ENCODE measurements at regions not wholly inside any gene's neighbourhood (a gene's known extent, or its start where the extent isn't known, plus 50 kb on each side); places are given as distances from the start of the nearest gene placed in this dataset.

GRCh38 chr14:38847161-38847560, 255.9 kb downstream of the SEC23A start:
- DNase-seq (ENCODE audit: low read depth) = no peak

- no peak for DNase-seq (ENCODE audit: low read depth)
Observed at GRCh38 chr14:38839694-38840365, 263.2 kb downstream of the SEC23A start.

GRCh38 chr14:38838979-38839323, 264.1 kb downstream of the SEC23A start:
- DNase-seq (ENCODE audit: low read depth) = no peak

- no peak for DNase-seq (ENCODE audit: low read depth)
Observed at GRCh38 chr14:38838049-38838978, 264.7 kb downstream of the SEC23A start.

DNA sequence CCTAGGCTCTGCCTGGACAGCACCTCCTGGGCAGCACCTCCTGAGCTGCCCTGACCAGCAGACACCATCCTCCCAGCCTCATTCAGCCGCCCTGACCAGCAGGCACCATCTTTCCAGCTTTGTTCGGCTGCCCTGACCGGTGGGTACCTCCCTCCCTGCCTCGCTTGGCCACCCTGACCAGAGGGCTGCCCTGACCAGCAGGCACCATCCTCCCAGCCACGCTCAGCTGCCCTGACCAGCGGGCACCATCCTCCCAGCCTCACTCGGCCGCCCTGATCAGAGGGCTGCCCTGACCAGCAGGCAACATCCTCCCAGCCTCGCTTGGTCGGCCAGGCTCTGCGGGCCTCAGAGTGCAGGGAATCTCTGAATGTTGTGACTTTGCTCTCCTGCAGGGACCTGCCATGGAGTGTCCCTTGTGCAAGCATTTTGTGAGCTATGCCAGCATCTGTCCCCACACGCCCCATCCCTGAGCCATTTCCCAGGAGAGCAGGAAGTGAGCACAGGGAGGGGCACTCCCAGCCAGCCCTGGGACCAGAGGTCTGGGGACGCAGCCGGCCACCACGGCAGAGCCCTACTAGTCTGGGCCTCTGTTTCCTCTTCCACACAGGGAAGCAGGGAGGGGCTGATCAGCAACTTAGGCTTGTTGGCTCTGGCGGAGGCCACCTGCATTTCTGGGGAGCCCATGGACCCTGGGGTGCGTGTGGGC, 265.5 kb downstream of the SEC23A start:
- DNase-seq (ENCODE audit: low read depth) = no peak

DNA sequence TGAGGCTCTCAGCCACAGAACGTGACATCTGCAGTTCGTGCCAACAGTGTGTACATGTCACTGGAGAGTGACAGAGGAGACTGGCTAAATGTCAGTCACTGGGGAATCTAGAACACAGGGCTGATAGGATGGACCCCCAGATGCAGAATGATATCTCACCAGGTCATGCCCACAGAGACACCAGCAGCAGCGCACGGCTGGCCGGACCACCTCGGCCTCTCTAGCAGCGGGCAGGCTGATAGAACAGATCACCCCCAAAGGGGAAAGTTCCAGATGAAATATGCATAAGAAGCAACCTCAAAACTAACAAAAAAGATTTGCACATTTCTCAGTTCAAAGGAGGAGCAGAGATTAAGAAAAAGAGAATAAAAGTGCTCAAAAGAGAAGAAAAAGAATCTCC, 266.5 kb downstream of the SEC23A start:
- DNase-seq (ENCODE audit: low read depth) = no peak

DNA sequence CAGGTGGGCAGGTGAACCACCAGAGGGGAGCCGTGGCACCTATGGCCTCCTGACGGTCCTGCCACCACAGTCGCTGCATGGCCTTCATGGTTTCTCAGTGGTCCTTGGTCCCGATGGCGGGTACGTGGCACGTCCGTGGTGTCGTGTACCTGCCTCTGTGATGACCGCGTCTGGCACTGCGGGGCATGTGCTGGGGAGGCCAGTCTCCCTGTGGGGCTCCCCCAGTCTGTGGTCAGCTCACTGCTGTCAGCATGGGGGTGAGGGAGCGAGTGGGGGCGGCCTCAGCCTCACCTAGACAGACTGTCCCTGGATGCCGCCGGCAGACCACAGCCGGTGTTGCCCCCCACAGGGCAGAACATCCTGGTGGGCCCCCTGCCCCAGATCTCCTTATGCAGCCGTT, 267.2 kb downstream of the SEC23A start:
- DNase-seq (ENCODE audit: low read depth) = no peak

DNA sequence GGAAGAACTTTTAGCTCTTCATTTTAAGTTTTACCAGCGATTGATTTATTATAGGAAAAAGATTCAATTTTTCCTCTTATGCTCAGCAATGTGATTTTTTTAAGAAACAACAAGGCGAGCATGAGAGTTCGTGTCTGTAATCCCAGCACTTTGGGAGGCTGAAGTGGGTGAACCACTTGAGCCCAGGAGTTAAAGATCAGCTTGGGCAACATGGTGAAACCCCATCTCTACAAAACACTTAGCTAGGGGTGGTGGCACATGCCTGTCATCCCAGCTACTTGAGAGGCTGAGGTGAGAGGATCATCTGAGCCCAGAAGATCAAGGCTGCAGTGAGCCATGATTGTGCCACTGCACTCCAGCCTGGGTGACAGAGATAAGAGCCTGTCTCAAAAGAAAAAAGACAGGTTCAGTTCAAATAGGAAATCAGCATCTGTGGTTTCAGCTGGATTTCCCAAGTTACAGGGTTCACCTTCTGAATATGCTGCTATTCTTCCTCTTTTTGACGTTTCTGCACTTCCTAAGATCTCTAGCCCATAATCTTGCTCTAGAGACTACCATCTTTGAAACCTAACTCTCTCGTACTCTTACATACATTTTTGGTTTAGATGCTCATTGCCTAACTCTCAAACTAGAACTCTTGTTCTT, 274.7 kb downstream of the SEC23A start:
- no peak for DNase-seq (ENCODE audit: low read depth)

DNA sequence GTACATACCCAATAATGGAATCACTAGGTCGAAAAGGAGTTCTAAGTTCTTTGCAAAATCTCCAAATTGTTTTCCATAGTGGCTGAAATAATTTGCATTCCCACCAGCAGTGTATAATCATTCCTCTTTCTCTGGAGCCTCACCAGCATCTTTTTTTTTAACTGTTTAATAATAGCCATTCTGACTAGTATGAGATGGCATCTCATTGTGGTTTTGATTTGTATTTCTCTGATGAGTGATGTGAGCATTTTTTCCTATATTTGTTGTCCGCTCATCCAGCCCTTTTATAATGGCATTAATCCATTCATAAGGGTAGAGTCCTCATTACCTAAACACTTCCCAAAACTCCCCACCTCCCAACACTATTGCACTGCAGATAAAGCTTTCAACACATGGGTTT, 278.3 kb downstream of the SEC23A start:
- DNase-seq (ENCODE audit: low read depth) = no peak

GRCh38 chr14:38818555-38818954, 284.5 kb downstream of the SEC23A start:
- DNase-seq (ENCODE audit: low read depth) = no peak

- no peak for DNase-seq (ENCODE audit: low read depth)
Observed at GRCh38 chr14:38808734-38809455, 294.1 kb downstream of the SEC23A start.

GRCh38 chr14:38799671-38800070, 303.4 kb downstream of the SEC23A start:
- DNase-seq (ENCODE audit: low read depth) = no peak

DNA sequence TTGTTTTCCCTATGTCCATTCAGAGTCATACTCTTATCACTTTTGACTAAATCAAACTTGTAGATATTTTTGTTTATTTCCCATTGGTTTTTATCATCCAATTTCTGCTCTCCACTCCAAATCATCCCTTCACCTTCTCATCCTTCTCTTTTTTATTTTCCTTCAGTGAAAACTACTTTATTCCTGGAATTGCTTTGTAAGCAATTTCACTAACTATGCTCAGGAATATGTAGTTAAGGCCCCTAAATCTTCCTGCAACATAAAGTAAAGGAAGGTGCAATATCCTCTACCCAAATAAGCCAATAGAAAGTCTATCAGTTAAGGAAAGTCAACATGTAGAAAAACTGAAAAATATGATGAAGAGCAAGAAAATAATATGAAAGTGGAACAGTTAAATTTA, 308.4 kb downstream of the SEC23A start:
- no peak for DNase-seq (ENCODE audit: low read depth)

DNA sequence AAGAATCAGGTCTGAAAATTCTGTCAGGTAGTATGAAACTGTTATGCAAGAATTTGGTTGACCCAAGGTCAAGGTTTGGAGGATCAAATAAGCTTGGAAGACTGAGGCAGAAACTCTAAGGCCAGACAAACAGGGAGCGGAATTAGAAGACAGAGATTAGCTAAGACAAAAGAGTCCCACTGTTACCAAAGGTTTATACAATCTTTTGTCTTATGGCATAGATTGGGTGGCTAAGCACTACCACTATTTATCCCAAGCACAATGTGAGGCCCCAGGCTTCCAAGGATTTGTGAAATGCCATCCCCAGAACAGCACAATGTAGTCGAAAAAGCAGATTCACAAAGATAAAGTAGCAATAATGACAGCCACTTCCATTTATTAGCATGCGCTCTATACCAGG, 311.2 kb downstream of the SEC23A start:
- no peak for DNase-seq (ENCODE audit: low read depth)

- no peak for DNase-seq (ENCODE audit: low read depth)
Observed at GRCh38 chr14:38790916-38791315, 312.1 kb downstream of the SEC23A start.

- no peak for DNase-seq (ENCODE audit: low read depth)
Observed at GRCh38 chr14:38789805-38790204, 313.2 kb downstream of the SEC23A start.

DNA sequence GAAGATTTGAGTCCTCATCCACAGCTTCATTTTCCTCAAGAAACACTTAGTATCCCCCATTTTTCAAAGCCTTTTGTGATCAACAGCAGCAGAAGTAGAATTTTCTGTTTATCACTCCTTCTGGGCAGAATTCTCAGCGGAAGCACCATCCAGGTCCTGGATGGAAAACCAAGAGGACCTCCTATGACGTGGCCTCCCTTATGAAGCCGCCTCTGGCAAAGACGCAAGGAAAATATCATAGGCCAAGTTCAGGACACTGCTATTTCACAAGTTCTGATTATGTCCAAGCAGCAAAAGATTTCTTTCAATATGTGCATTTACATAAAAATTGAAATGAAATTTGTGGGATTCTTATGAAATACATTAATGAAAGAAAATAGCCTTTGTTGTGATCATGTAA, 315.0 kb downstream of the SEC23A start:
- DNase-seq (ENCODE audit: low read depth) = no peak

DNA sequence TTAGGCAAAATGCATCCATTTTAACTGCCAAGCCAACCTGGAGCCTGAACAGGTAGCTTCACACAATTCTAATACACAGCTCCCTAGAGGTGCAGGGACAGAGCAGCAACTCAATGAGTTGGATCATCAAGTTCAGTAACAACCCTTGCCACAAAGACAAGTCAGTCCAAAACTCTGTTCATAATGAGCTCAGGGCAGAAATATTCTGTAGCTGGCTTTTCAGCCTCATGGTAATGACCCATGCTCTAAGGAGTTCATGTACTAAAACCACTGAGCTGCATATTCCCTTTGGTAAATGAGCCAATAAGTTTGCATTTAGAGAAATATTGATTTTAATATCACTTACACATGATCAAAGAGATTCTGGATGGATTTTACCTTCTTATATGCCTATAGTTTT, 316.1 kb downstream of the SEC23A start:
- no peak for DNase-seq (ENCODE audit: low read depth)

DNA sequence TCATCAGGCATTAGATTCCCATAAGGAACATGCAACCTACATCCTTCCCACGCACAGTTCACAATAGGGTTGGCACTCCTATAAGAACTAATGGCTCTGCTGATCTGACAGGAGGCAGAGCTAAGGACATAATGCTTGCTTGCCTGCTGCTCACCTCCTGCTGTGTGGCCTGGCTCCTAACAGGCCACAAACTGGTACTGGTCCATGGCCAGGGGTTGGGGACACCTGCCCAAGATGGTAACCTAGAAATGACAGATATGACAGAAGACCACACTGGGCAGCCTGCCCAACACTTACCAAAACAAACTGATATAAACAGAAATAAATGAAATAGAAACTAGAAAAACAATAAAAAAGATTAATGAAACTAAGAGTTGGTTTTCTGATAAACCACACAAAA, 325.6 kb downstream of the SEC23A start:
- no peak for DNase-seq (ENCODE audit: low read depth)

- DNase-seq (ENCODE audit: low read depth) = no peak
Observed at GRCh38 chr14:38775986-38776385, 327.0 kb downstream of the SEC23A start.

DNA sequence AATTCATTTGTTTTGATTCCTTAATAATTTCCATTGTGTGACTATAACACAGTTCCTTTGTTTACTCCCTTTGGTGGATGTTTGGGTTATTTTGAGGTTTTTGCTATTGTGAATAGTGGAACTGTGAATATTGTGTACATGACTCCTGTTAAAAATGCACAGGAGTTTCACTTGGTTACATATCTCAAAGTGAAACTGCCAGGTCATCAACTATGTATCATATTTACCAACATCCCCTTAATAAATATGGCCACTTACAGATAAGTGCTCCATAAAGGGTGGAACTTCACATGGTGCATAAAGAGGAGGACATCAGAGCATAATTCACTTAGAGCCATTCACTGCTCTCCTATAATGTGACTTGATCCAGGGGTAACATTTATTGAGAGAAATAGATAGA, 328.9 kb downstream of the SEC23A start:
- DNase-seq (ENCODE audit: low read depth) = no peak

DNA sequence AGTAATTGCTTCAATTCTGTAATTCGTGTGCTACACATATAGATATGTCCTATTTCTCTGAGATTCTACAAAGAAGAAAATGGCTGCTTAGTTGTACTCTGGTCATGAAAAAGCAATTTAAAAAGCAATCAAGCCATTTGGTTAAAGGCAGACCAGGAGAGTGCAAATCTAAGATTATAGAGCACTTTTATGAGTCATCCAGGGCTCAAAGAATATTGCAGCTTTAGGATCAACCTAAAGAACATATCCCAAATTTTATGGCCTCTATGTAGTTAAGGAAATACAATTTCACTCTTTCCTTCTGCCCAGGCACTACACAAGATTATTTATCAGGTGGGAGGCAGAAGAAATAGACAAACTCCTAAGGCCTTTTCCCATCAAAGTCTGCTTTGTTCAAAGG, 332.8 kb downstream of the SEC23A start:
- DNase-seq (ENCODE audit: low read depth) = no peak

All from stimulated activated CD8-positive, alpha-beta memory T cell treated with anti-CD3 and anti-CD28 coated beads, Interleukin-7, amount 100 ng/mL, for 24 hours (primary cell).